Gastroesophageal sphincter (tissue), 3 donors: ENCODE measurements at regions not wholly inside any gene's neighbourhood (a gene's known extent, or its start where the extent isn't known, plus 50 kb on each side); places are given as distances from the start of the nearest gene placed in this dataset.

ENCODE experiments used
- CTCF ChIP-seq, 4 experiments: fragments of 200-600 bp in 2 of 4; fragments of 450-650 bp in 2 of 4; sonication (generic) in 1 of 4; IDR thresholded peaks; one replicate each; pipeline ENCODE4 v1.5.1; 2017 to 2019; ENCODE audit warnings: antibody characterized with exemption in 4 of 4, mild to moderate bottlenecking in 2 of 4, moderate library complexity in 2 of 4
- EP300 ChIP-seq: sonication (generic); formaldehyde crosslinking; IDR thresholded peaks from one replicate; pipeline ENCODE4 v1.6.1; 2017; ENCODE audit warnings: antibody characterized with exemption, mild to moderate bottlenecking

- no peak for TF ChIP-seq CTCF (IDR thresholded peaks at IDR 0.05)
- no peak for TF ChIP-seq EP300
These were observed 229.3 kb upstream of the HDAC4 start for GRCh38 chr2:239629926-239630617.
